GM12864 (cell line): ENCODE measurements at regions not wholly inside any gene's neighbourhood (a gene's known extent, or its start where the extent isn't known, plus 50 kb on each side); places are given as distances from the start of the nearest gene placed in this dataset.

Experiments used
- DNase-seq: peaks from one replicate; pipeline ENCODE4 v3.0.0-alpha.2; 2011; ENCODE audit warnings: low read depth
- H3K4me3 ChIP-seq: 2 replicates; pipeline ENCODE4 v1.5.1; 2011; ENCODE audit warnings: mild to moderate bottlenecking, low read depth, low read length, control low read depth
- CTCF ChIP-seq: IDR thresholded peaks from 2 replicates; pipeline ENCODE4 v1.5.1; 2011; ENCODE audit warnings: low read depth, mild to moderate bottlenecking, moderate library complexity, low read length, control low read depth, inconsistent platforms; ENCODE audit errors: missing control alignments

GRCh38 chr7:96527133-96527827 is 182.4 kb downstream of the SEM1 start:
- no peak for DNase-seq
- TF ChIP-seq CTCF, result no peak
- H3K4me3 ChIP-seq, result no peak overlapping the region

GRCh38 chr7:96526496-96526895 is 183.2 kb downstream of the SEM1 start:
- DNase-seq, result no peak
- TF ChIP-seq CTCF, result no peak
- no peak overlapping the region for H3K4me3 ChIP-seq

GRCh38 chr7:96521068-96521894 is 188.4 kb downstream of the SEM1 start:
- TF ChIP-seq CTCF, result no peak
- no peak for DNase-seq

GRCh38 chr7:96508371-96508770 is 186.5 kb upstream of the SLC25A13 start:
- H3K4me3 ChIP-seq, result no peak overlapping the region
- no peak for DNase-seq
- no peak for TF ChIP-seq CTCF

More at GRCh38 chr7:96521068-96521894, 188.4 kb downstream of the SEM1 start:
- H3K4me3 ChIP-seq, result no peak overlapping the region

GRCh38 chr7:96503597-96503996 is 181.7 kb upstream of the SLC25A13 start:
- H3K4me3 ChIP-seq, result no peak overlapping the region
- no peak for DNase-seq
- TF ChIP-seq CTCF, result no peak

- no peak for DNase-seq
- H3K4me3 ChIP-seq, result no peak overlapping the region
- no peak for TF ChIP-seq CTCF
These were observed 179.4 kb upstream of the SLC25A13 start for GRCh38 chr7:96501318-96501717.

- TF ChIP-seq CTCF, result no peak
- DNase-seq, result no peak
These were observed 177.6 kb upstream of the SLC25A13 start for GRCh38 chr7:96499532-96499931.

More at GRCh38 chr7:96499532-96499931, 177.6 kb upstream of the SLC25A13 start:
- H3K4me3 ChIP-seq, result no peak overlapping the region
